ENCODE measurements at regions not wholly inside any gene's neighbourhood (a gene's known extent, or its start where the extent isn't known, plus 50 kb on each side); places are given as distances from the start of the nearest gene placed in this dataset.

DNA sequence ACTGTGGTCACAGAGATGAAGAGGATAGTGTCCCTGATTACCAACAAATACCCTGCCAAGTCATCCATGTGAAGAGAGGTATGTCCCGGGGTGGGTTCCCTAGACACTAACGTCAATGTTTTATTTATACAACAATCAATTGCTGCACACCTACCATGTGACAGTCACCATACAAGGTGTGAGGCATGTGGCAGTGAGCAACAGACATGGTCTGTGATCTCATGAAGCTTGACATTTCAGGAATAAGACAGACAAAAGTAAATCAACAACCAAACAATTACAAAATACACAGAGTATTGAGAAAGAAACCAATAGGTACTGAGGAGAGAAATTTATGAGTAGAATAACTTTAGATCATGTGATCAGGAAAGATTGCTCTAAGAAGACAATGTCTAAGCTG is 268.6 kb downstream of the MRTFB start:
- TF ChIP-seq, protein P1, sequence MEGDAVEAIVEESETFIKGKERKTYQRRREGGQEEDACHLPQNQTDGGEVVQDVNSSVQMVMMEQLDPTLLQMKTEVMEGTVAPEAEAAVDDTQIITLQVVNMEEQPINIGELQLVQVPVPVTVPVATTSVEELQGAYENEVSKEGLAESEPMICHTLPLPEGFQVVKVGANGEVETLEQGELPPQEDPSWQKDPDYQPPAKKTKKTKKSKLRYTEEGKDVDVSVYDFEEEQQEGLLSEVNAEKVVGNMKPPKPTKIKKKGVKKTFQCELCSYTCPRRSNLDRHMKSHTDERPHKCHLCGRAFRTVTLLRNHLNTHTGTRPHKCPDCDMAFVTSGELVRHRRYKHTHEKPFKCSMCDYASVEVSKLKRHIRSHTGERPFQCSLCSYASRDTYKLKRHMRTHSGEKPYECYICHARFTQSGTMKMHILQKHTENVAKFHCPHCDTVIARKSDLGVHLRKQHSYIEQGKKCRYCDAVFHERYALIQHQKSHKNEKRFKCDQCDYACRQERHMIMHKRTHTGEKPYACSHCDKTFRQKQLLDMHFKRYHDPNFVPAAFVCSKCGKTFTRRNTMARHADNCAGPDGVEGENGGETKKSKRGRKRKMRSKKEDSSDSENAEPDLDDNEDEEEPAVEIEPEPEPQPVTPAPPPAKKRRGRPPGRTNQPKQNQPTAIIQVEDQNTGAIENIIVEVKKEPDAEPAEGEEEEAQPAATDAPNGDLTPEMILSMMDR (conservative IDR thresholded peaks at IDR 0.05; ENCODE audit: low read depth), result no peak
- CTCF ChIA-PET, result interaction anchor here (0.7 kb wide), 1 partner anchor 1885 kb away, joined by 3 read pairs; no protein-coding TSS in a partner anchor
- no peak overlapping the region for H3K27ac ChIP-seq
- POLR2A ChIA-PET (ENCODE audit: low non-redundant PET), result no interaction called here
- no peak for DNase-seq (ENCODE audit: low spot score)

DNA sequence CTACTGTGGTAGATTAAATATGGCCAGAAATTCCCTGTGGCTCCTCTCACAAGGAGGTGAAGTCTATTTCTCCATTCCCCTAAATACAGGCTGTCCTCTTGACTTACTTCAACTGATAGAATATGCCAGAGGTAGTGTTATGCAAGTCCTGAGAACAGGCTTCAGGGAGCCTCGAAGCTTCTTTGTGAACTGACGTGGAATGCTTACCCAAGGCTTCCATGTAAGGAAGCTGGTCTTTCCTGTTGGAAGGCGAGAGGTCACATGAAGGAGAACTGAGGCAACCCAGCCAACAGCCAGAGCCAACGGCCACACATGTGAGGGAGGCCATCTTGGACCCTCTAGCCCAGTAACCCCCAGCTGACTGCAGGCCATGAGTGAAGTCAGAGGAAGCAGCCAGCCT is 267.9 kb downstream of the MRTFB start:
- CTCF ChIA-PET, result no interaction called here
- no peak for DNase-seq (ENCODE audit: low spot score)
- TF ChIP-seq, protein P1 (conservative IDR thresholded peaks at IDR 0.05; ENCODE audit: low read depth), result no peak
- POLR2A ChIA-PET (ENCODE audit: low non-redundant PET), result no interaction called here
- H3K27ac ChIP-seq, result no peak overlapping the region

DNA sequence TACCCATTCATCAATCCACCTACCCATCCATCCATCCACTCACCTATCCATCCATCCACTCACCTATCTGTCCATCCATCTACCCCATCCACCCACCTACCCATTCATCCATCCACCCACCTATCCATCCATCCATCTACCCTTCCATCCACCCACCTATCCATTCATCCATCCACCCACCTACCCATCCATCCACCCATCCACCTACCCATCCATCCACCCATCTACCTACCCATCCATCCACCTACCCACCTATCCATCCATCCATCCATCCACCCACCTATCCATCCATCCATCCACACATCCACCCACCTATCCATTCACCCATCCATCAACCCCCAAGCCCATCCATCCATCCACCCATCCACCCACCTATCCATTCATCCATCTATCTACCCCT is 267.1 kb downstream of the MRTFB start:
- no peak for DNase-seq (ENCODE audit: low spot score)
- CTCF ChIA-PET, result no interaction called here
- POLR2A ChIA-PET (ENCODE audit: low non-redundant PET), result no interaction called here
- TF ChIP-seq, protein P1 (conservative IDR thresholded peaks at IDR 0.05; ENCODE audit: low read depth), result no peak
- no peak overlapping the region for H3K27ac ChIP-seq

DNA sequence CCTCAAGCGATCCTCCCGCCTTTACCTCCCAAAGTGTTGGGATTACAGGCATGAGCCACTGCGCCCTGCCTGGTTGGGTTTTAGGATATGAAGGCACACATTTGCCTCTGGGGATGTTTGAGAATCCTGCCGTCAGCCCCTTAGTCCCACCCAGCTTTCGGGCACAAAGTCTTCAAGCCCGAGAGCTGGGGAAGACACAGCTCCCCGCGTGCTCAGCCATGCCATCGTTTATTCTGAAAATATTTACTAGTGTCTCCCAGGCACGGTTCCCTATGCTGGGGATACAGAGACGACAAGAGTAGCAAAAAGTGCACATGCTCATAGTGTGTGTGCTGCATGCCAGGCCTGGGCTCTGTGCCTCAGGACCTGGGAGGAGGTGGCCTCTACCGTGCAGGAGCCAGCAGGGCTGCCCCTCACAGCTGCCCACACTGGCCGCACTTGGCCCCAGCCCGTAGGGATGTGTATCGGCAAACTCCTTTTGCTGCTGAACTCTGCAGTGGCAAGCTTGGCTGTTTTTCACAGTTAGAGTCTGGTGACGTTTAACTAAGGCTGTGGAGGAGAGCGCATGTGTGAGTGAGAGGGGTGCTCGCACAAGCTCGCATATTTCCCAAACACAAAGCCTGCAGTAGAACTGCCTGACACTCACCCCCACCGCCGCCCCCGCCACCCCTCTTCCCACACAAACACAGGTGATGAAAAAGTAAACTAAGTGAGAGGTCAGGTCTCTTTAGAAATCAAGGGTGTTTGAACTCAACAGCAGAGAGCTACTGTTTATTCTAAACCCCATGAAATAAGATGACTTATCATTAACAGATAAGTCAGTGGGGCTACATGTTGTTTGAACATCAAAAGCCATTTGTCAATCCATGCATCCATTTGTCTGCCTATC is 266.4 kb downstream of the MRTFB start:
- H3K27ac ChIP-seq, result peak overlapping the region; percentile 42
- CTCF ChIA-PET, result interaction anchor here (0.6 kb wide), 1 partner anchor 137 kb away, joined by 3 read pairs; no protein-coding TSS in a partner anchor
- POLR2A ChIA-PET (ENCODE audit: low non-redundant PET), result no interaction called here
- no peak for DNase-seq (ENCODE audit: low spot score)
- TF ChIP-seq, protein P1 (conservative IDR thresholded peaks at IDR 0.05; ENCODE audit: low read depth), result no peak

DNA sequence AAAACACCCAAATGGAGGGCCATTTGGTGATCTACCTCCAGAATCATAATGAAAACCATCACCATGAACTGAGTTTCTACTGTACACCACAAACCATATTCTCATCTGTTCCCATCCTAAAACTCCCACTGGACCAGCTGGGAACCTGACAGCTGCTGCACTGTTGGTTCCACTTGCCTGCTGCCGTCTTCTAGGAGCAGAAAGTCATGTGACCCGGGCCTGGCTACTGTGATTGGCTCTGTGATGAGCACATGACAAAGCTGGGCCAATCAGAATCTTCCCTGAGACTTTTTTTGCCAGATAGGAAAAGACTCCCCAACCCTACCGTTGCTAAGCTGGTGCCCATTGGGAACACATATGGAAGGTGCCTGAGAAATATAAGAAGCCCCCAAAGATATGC is 264.2 kb downstream of the MRTFB start:
- H3K27ac ChIP-seq, result no peak overlapping the region
- TF ChIP-seq, protein P1 (conservative IDR thresholded peaks at IDR 0.05; ENCODE audit: low read depth), result no peak
- no peak for DNase-seq (ENCODE audit: low spot score)
- ChIA-PET POLR2A (ENCODE audit: low non-redundant PET) (no interaction called here), CTCF (no interaction called here)

DNA sequence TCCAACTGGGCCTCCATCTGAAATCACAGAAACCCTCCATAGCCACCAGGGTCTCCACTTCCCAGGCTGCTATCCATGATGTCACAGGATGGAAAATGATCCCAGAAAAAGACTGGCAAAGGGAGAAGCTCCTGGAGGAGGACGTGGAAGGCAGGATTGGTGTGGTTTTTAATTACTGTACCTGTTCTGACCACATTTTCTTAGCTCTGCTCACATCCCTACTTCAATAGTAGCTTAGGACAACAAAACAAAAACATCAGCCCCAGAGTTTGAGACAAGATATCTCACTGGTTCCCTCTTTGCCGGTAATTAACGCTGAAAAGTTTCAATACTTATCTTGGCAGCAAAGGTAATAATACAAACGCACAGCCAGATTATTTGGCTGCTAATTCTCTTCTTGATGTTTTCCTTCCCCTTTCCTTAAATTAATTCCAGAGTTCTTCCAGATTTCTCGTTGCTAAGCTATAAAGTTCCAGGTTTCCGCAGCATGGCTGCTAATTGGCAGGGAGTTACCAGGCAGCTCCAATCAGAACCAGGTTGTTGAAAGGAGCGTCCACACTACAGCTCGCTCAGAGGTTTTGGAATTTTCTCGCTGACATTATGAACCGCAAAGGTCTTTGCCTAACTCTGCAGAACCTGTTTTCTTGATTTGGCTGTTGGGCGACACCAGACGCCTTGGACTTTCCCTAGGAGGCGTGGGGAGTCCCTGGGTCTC is 263.4 kb downstream of the MRTFB start:
- DNase-seq (ENCODE audit: low spot score), result no peak
- H3K27ac ChIP-seq, result no peak overlapping the region
- TF ChIP-seq, protein P1 (conservative IDR thresholded peaks at IDR 0.05; ENCODE audit: low read depth), result no peak
- ChIA-PET POLR2A (ENCODE audit: low non-redundant PET) (interaction anchor here (0.5 kb wide), 1 partner anchor 32 kb away, joined by 5 read pairs; no protein-coding TSS in a partner anchor), CTCF (interaction anchor here (0.5 kb wide), 1 partner anchor 157 kb away, joined by 3 read pairs; no protein-coding TSS in a partner anchor)

Measured in RWPE1 (cell line).